HCT116 (cell line): ENCODE measurements at regions not wholly inside any gene's neighbourhood (a gene's known extent, or its start where the extent isn't known, plus 50 kb on each side); places are given as distances from the start of the nearest gene placed in this dataset.
"Not testable (repeated sequence)": the region's sequence is repeated elsewhere in the genome, so short reads cannot be mapped to it uniquely, and the experiment has no call there.

Experiments used
- ATAC-seq: fragments of 200-7000 bp; cut with Tn5 transposase; 2 replicates; pipeline ENCODE4 v1.9.1; 2020; ENCODE audit warnings: mild to moderate bottlenecking, moderate library complexity
- BruUV-seq: library from RNA; stranded (reverse); fragments of 400-500 nt; replicated peaks from 2 replicates; lab custom pipeline; 2021; lab: Mats Ljungman, UMichigan
- CTCF ChIA-PET: fragments of 300-600 bp; sonication (Branson Sonifier 250); formaldehyde crosslinking; loops from one replicate; lab custom pipeline; 2021; ENCODE audit warnings: antibody characterized with exemption; lab: Charles Lee
- POLR2A ChIA-PET: fragments of 300-600, 350-600 bp; sonication (Branson Sonifier 250); formaldehyde crosslinking; loops from one replicate; lab custom pipeline; 2021; ENCODE audit warnings: antibody characterized with exemption; lab: Charles Lee
- RAD21 ChIA-PET, 2 experiments: fragments of 300-600 bp; sonication (Branson Sonifier 250); formaldehyde crosslinking; loops; one replicate each; lab custom pipeline; 2023; ENCODE audit warnings: low total read pairs in 2 of 2; ENCODE audit not compliant: uncharacterized antibody in 2 of 2, unreplicated experiment in 2 of 2, low non-redundant PET in 1 of 2; lab: Charles Lee
- DNase-seq: peaks from one replicate; pipeline ENCODE4 v3.0.0-alpha.2; 2010; ENCODE audit warnings: low read depth, low spot score
- H2AFZ ChIP-seq: fragments of 200-600 bp; shearing (Covaris generic), sonication (generic); 2 replicates; pipeline ENCODE4 v1.6.1; 2017; ENCODE audit warnings: low read depth, mixed run types, mixed read lengths, antibody characterized with exemption, low read length; ENCODE audit not compliant: poor library complexity, severe bottlenecking
- H3K27ac ChIP-seq: 2 replicates; pipeline ENCODE4 v1.5.1; 2012; ENCODE audit warnings: low read depth, low read length
- H3K27me3 ChIP-seq: fragments of 200-600 bp; sonication (generic); 2 replicates; pipeline ENCODE4 v1.6.1; 2016; ENCODE audit warnings: mixed run types, low read length, mixed read lengths; ENCODE audit not compliant: insufficient read depth
- H3K36me3 ChIP-seq, 2 experiments: fragments of 200-500 bp in 1 of 2; fragments of 200-600 bp in 1 of 2; sonication (Bioruptor generic) in 1 of 2; sonication (generic) in 1 of 2; 2 replicates each; pipeline versions ENCODE4 v1.5.1 to v1.6.1; 2014 to 2016; ENCODE audit warnings: low read length in 2 of 2, inconsistent platforms in 1 of 2, mixed read lengths in 1 of 2, mixed run types in 1 of 2; ENCODE audit not compliant: insufficient read depth in 2 of 2, control insufficient read depth in 1 of 2
- H3K4me1 ChIP-seq, 2 experiments: fragments of 200-600 bp in 1 of 2; sonication (generic) in 1 of 2; 2 replicates each; pipeline versions ENCODE4 v1.5.1 to v1.6.1; 2012 to 2017; ENCODE audit warnings: low read length in 2 of 2, inconsistent platforms in 1 of 2, mild to moderate bottlenecking in 1 of 2, mixed read lengths in 1 of 2, mixed run types in 1 of 2, moderate library complexity in 1 of 2; ENCODE audit not compliant: insufficient read depth in 2 of 2, control insufficient read depth in 1 of 2
- H3K4me2 ChIP-seq: fragments of 200-600 bp; sonication (generic); 2 replicates; pipeline ENCODE4 v1.6.1; 2017; ENCODE audit warnings: mixed run types, low read length, mixed read lengths
- H3K4me3 ChIP-seq, 2 experiments: fragments of 200-600 bp in 1 of 2; sonication (generic) in 1 of 2; replicated peaks in 1 of 2; 2 replicates each; pipeline ENCODE4 v1.5.1; 2011 to 2016; ENCODE audit warnings: low read length in 2 of 2, control low read depth in 1 of 2, low read depth in 1 of 2, mild to moderate bottlenecking in 1 of 2, mixed read lengths in 1 of 2, mixed run types in 1 of 2
- H3K79me2 ChIP-seq: fragments of 200-600 bp; sonication (generic); 2 replicates; pipeline ENCODE4 v1.6.1; 2017; ENCODE audit warnings: mild to moderate bottlenecking, mixed run types, low read length, moderate library complexity, mixed read lengths; ENCODE audit not compliant: insufficient read depth
- H3K9ac ChIP-seq: fragments of 200-600 bp; sonication (generic); 2 replicates; pipeline ENCODE4 v1.6.1; 2016; ENCODE audit warnings: low read length, mixed read lengths
- H3K9me2 ChIP-seq: fragments of 200-600 bp; sonication (generic), shearing (Covaris generic); 2 replicates; pipeline ENCODE4 v1.6.1; 2017; ENCODE audit warnings: mixed run types, mild to moderate bottlenecking, moderate library complexity; ENCODE audit not compliant: insufficient read depth
- H3K9me3 ChIP-seq, 2 experiments: fragments of 200-500 bp in 1 of 2; fragments of 200-600 bp in 1 of 2; sonication (Bioruptor generic) in 1 of 2; sonication (generic) in 1 of 2; 2 replicates each; pipeline ENCODE4 v1.6.1; 2014 to 2017; ENCODE audit warnings: low read length in 2 of 2, mixed read lengths in 2 of 2, inconsistent platforms in 1 of 2, low read depth in 1 of 2, mild to moderate bottlenecking in 1 of 2, mixed run types in 1 of 2, moderate library complexity in 1 of 2; ENCODE audit not compliant: control insufficient read depth in 1 of 2, insufficient read depth in 1 of 2
- H4K20me1 ChIP-seq: fragments of 200-600 bp; sonication (generic), shearing (Covaris generic); 2 replicates; pipeline ENCODE4 v1.6.1; 2017; ENCODE audit warnings: mixed run types, mild to moderate bottlenecking, moderate library complexity; ENCODE audit not compliant: insufficient read depth
- CEBPB ChIP-seq: IDR thresholded peaks from 2 replicates; pipeline ENCODE4 v1.6.1; 2012; ENCODE audit warnings: low read depth
- MAX ChIP-seq: IDR thresholded peaks from 2 replicates; pipeline ENCODE4 v1.6.1; 2012
- REST ChIP-seq: IDR thresholded peaks from 2 replicates; pipeline ENCODE4 v1.6.1; 2012; ENCODE audit warnings: low read depth
- ZFX ChIP-seq: fragments of 450-650 bp; IDR thresholded peaks from 2 replicates; pipeline ENCODE4 v1.6.1; 2017
- intact Hi-C: fragments of 100-400 bp; cut with micrococcal nuclease; formaldehyde crosslinking; loops from 2 replicates; pipeline ENCODE4 v1.10.0; 2022

- RAD21 ChIA-PET, result no interaction called here
- DNase-seq (no peak), ATAC-seq (no peak)
- BruUV-seq, result no TSS peak
- no peaks in the 10 kb centered on the region for H3K9me2 ChIP-seq
- CTCF ChIA-PET, result no interaction called here
- H3K79me2 ChIP-seq, result no peaks in the 10 kb centered on the region
- no peak overlapping the region for H3K4me3 ChIP-seq
- no peaks in the 10 kb centered on the region for H3K4me1 ChIP-seq
- intact Hi-C loops, result no loop called here
- no peak for TF ChIP-seq ZFX
- no peak for TF ChIP-seq REST
- no peak for TF ChIP-seq MAX
- no peak for TF ChIP-seq CEBPB
- no peak overlapping the region for H2AFZ ChIP-seq
- no peak overlapping the region for H3K4me2 ChIP-seq
- H3K27ac ChIP-seq, result no peak overlapping the region
- POLR2A ChIA-PET, result no interaction called here
- H3K9me3 ChIP-seq, result peaks cover 0 to 6% of the 10 kb centered on the region in 2 experiments; a peak in 2 of 4 replicates
- no peaks in the 10 kb centered on the region for H4K20me1 ChIP-seq
- no peaks in the 10 kb centered on the region for H3K27me3 ChIP-seq
- no peak overlapping the region for H3K9ac ChIP-seq
- H3K36me3 ChIP-seq, result no peaks in the 10 kb centered on the region
These were observed 789.6 kb upstream of the EYS start for GRCh38 chr6:66496659-66497058.

GRCh38 chr6:66494643-66495042, 787.6 kb upstream of the EYS start:
- H3K36me3 ChIP-seq, CTCF ChIA-PET, H3K9me2 ChIP-seq, H3K9me3 ChIP-seq, H3K27ac ChIP-seq, BruUV-seq, intact Hi-C loops, H3K9ac ChIP-seq, H3K4me3 ChIP-seq, H3K4me1 ChIP-seq, H2AFZ ChIP-seq, H3K4me2 ChIP-seq, H3K27me3 ChIP-seq, H4K20me1 ChIP-seq, RAD21 ChIA-PET, DNase-seq, H3K79me2 ChIP-seq, ATAC-seq, POLR2A ChIA-PET: not testable (repeated sequence)
